Stimulated activated CD4-positive, alpha-beta T cell treated with anti-CD3 and anti-CD28 coated beads, Interleukin-2, amount 100 ng/mL, for 24 hours (primary cell): ENCODE measurements at regions not wholly inside any gene's neighbourhood (a gene's known extent, or its start where the extent isn't known, plus 50 kb on each side); places are given as distances from the start of the nearest gene placed in this dataset.
A peak's percentile ranks its signal among the peaks of the same experiment; 100 is the strongest.

Experiments used
- DNase-seq, 2 donors: peaks; one replicate each; pipeline ENCODE4 v3.0.0-alpha.2; 2020

DNA sequence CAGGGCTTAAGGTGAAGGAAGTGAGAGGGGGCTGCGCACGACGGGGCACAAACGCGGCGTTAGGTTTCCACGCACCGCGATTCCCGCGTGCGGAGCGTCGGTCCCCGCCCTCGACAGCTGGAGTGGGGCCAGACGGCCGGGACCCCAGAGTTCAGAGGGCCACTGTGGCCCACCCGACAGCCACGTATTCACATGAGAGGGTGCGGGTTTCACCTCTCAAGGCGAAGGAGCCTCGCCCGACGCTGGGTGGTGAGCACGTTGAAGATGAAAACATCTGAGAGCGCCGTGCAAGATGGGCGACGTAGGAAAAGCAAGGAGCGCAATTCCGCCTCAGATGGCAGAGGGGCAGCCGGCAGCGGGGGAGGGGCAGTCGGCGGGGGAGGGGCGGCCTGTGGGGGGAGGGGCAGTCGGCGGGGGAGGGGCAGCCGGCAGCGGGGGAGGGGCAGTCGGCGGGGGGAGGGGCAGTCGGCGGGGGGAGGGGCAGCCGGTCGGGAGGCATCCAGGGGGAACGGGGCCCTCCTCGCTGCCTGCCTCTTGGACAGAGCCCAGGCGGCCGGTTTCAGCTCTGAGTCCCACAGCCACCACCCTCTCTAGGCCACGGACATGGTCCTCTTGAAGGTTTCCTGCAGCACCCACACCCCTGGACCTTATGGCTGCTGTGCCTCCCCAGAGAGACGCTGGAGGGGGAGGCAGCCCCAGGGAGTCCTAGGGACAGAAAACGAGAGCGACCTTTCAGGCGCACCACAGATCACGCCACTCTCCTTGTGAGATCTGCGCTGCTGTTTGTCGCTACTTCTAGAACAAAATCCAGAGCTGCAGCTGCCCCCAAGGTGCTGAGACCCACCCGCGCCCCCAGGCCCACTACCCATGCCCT is 113.7 kb downstream of the DLL1 start:
- DNase-seq = peak in 1 of 2 donors; percentile 9

DNA sequence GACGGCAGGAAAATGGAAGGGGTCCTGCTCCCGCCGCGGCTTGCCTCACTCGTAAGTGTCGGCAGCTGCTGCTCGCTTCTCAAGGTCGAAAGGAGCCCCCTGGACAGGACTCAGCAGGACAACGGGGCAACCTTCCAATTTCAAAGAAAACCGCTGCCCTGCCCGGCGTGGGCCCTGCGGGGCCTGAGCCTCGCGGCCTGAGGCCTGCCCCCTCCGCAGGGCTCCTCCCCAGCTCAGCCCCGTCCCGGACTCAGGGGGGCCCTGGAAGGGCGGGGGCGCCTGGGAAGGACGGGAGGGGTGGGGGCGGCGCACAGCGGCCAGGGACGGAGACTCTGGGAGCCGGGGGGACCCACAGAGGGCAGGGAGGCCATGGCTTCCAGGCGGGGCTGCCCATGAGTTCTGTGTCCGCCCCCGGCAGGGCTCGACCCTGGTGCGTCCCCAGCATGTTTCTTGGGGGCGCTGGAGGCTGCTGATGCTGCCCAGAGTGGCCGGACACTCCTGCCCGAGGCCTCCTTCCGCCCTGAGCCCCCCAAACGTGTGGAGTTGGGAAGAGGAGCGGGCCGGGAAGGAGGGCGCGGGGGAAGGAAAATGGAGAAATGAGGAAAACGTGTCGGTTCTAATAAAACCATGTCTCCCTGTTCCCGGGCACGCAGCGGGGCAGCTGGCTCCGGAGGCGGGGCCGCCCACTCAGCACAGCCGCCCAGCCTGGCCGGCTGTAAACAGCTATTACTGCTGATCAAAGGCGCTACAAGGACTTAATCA is 114.6 kb downstream of the DLL1 start:
- no peak for DNase-seq

DNA sequence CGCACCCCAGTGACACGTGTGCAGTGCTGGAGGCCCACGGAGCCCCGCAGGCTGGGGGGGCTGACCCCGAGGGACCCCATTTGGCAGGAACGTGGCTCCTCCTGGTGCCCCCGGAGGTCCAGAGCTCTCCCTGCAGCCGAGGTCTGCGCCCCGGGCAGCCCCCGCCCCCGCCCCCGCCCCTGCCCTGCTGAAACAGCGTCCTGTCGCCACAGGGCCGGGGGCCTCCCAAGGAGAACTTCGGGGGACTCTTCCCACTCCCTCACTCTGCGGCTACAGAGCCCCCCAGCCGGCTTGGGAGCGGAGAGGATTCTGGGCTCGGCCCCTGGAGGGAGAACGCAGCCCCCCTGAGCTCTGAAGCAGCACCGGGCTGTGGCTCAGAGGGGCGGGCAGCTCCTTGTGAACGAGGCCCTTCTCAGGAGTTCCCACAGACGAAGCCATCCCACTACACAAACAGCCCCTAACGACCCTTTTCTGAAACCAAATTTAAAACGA is 115.2 kb downstream of the DLL1 start:
- no peak for DNase-seq

DNA sequence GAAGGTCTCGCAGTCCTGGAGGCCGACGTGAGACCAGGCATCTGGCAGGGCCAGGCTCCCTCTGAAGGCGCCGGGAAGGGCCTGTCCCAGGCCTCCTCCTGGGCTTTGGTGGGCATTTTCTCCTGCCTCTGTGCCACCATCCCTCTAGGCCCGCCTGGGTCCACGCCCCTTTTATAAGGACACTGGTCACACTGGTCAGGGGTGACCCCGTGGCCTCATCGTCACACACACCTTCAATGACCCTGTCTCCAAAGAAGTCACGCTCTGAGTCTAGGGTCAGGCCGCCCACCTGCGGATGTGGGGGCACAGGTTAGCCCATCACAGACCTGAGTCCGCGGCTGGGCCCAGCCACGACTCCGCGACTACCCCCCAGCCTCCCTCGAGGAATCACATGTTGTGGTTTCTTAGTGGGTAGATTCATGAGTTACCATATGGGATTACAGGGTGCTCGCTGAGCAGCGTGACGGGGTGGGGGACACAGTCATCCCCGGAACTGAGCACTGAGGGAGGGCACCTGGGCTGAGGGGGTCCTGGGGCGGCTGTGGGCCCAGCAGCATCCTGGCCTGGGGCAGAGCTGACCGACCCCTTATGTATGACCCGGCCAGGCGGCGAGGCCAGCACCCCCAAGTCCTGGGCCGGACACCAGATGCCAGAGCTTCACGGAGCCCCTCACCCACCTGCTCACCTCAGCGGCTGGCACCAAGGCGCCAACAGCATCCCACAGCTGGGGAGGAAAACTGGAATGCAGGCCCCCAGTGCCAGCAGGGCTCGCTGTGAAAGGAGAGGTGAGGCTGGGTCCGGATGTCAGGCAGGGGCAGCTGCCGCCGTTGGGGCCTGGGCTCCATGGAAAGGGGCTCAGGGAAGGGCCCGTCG is 115.9 kb downstream of the DLL1 start:
- no peak for DNase-seq

DNA sequence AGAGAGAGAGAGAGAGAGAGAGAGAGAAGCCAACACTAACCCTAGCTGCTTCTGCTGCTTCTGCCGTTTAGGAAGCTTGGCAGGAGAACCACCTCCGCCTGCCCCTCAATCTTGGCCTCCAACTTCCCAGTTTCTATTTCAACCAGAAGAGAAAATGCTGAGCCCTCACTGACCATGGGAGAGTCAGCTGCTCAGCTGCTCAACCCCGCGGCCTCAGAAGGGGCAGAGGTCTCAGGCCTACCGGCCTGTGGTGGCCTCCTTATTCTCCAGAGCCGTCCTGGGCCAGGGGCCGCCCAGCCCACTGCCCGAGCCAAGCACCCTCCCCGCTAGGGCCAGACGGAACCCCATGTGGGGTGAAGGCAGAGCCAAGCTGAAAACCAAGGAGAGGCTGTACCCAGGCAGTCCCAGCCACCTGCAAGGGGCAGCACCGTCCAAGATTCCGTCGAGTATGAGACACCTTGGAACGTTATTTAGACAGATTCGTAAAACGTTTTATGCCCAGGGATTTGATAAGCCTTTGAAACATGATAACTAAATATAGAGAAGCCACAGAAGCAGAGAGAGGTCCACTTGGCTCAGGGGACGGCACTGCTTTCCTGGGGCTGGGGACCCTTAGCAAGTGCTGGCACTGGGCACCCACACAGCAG is 116.6 kb downstream of the DLL1 start:
- DNase-seq = no peak

DNA sequence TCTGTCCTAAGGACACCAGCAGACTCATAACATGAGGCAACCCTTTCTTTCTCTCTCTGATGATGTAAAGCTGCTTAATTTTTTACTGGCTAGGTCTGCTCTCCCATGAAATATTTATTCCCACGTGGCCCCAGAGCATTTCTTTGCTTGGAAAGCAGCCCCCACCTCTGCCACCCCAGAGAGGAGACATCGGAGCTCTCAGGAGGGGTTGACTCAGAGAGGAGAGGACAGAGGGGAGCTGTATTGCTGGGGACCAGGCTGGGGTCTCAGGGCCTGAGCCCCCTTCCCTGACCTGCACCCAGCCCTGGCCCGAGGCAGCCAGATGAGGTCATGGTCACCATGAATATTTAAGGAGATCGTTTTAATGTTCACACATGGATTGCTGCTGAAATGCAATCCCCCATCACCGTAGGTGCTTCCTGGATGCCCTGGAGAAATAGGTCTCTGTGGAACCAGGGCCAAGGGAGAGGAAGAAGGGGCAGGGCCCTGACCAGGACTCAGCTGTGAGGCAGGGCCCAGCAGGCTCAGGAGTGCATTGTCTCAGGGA is 117.5 kb downstream of the DLL1 start:
- peak in 1 of 2 donors; percentile 4 for DNase-seq

DNA sequence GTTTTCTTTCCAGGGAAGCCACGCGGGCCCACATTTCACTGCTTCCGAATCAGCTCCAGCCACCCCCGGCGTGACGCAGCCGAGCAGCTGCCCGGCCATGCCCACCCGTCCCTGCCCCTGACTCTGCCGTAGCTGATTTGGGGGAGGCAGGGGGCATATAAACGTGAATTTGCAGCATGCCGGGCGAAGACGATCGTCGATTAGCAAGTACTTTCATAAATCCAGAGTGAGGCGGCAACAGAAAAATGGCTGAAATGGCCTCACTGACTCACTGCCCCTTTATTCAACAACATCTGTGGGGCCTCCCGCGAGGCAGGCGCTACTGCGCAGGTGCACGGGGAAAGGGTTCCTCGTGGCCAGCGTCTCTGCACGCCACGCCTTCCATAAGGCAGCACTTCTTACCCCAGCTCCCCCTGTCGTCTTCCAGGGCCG is 118.0 kb downstream of the DLL1 start:
- DNase-seq = peak in 1 of 2 donors; percentile 8

DNA sequence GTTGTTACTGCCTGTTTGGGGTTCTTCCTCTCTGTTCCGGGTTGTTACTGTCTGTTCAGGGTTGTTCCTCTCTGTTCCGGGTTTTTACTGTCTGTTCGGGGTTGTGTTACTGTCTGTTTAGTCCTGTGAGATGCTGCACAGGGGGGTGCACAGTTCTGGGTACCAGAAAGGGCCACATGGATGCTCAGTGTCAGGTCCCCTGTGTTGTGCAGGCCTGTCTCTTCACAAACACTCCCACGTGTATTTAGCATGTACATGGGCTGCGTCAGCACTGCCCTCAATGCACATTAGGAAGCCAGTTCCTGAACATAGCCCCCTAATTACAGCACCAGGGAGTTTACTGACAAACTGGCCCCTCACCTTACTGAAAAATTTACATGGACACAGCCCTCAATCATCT is 118.5 kb downstream of the DLL1 start:
- peak in 1 of 2 donors; percentile 4 for DNase-seq

DNA sequence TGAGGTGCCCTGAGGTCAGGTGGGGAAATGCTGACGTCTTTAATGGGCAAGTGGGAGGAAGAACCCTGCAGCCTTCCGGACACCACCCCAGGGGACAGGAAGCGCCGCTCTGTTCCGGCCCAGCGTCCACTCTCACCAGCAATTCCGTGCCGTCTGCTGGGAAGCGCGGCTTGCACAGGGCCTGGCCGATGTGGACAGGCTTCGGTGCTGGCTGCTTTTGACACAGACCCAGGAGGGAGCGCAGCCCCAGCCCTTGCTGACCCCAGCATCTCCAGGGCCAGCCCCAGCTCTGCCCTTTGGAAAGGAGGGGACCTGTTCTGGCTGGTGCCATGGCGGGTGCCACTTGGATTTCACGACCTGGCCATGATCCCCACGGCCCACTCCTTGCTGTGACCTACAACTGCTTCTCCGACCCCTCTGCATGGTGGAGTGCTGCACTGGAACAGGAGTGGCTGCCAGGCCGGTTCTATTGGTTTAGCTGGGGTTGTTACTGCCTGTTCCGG is 123.2 kb downstream of the DLL1 start:
- DNase-seq = no peak

DNA sequence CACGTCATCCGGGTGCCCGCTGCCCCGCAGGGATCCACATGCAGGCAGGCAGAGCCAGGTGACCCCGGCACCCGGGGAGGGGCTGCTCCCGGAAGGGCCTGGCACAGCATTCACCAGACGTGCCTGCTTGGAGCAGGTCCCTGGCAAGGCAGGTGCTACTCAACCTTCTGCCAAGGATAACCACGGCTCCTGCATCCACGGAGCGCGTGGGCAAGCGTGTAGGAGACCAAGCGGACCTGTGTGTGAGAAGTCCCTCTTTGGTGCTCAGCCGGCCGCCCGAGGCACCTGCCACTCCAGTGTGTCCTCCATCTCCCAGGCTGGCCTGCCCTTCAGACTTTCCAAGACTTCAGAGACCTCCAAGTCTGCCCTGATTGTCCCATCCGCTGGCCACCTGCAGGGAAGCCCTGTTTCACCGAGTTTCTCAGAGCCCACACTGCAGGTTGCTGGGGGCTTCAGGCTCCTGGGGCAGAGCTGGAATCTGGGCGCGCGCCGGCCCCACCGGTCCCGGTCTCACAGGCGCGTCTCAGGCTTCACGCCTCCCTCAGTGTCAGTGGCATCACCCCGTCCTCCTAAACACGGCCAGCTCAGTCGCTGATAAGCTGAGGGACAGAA is 124.3 kb downstream of the DLL1 start:
- DNase-seq = no peak

DNA sequence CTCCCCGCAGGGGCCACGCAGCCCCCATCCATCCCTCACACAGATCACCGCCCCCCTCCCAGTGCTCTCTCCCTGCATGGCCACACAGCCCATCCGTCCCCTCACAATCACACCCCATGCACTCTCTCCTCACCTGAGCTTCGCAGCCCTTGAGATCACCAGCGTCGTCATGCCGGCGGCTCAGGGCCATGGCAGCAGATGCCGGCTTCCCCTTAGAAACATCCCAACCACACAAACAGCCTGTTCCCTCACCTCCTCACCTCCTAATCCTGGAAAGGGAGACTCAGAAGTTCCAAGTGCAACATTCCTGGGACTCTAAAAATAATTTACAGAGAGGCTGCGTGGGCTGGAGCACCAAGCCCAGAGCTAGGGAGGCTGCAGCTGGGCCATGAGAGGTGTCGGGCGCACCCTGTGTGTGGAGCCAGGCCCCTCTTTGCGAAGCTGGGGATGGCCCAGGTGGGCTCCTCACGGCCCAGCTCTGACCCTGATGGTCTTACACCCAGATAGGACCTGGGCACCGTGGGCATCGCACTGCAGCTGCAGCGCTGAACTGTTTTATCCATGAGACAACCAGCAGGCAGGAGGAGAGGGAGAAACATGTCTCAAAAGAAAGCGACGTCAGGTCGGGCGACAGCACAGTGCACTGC is 125.3 kb downstream of the DLL1 start:
- DNase-seq = no peak

DNA sequence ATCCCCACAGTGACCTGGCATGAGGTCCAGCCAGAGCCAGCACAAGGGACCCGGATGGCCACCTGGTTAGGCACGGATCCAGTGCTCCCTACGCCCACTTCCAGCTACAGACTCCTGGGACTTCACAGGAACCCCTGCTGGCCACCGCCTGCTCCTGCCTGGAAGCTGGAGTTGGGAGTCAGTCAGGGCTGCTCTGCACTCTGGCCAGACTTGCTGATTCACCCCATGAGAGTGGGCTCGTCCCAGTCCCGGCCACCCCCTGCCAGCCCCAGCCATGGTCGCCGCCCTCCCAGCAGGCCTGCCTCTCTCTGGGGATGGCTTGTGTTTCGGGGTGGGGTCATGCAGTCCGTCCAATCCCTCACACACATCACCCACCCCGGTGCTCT is 125.8 kb downstream of the DLL1 start:
- DNase-seq = no peak

DNA sequence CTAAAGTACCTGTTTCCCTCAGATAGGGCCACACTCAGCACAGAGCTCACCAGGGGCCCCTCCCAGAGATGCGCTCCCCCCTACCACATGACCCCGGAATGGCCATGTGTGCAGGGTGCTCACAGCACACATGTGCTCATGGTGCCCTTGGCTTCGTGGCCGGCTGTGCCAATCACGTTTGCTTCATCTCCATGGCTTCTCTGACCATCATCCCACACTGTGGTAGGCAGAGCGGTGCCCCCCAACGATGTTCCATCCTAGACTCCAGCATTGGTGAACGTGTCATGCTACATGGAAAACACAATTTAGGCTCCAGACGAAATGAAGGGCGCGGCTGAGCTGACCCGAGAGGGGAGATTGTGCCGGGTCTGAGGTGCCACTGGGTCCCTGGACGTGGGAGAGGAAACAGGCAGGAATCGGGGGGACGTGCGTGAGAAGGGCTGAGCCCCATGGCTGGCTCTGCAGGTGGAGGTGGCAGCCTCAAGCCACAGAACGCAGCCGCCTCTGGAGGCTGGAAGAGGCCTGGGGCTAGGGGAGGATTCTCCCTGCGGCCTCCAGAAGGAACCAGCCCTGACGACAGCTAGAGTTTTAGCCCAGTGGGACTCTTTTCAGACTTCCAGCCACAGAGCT is 126.5 kb downstream of the DLL1 start:
- DNase-seq = no peak

DNA sequence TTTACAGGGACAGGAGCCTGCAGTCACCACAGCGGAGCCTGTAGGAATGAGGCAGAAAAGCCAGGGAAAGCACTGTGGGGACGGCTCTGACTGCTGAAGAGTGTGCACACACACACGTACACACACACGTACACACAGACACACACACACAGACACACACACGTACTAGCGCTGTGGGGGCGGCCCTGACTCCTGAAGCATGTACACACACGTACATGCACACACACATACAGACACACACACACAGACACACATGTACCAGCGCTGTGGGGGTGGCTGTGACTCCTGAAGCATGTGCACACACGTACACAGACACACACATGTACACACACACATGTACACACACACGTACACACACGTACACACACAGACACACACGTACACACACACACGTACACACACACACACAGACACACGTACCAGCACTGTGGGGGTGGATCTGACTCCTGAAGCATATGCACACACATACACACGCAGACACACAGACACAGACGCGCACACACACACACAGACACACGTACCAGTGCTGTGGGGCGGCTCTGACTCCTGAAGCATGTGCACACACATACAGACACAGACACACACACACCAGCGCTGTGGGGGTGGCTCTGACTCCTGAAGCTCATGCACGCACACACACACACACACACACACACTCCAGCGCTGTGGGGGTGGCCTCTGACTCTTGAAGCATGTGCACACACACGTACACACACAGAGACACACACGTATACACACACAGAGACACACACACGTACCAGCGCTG is 127.3 kb downstream of the DLL1 start:
- no peak for DNase-seq

DNA sequence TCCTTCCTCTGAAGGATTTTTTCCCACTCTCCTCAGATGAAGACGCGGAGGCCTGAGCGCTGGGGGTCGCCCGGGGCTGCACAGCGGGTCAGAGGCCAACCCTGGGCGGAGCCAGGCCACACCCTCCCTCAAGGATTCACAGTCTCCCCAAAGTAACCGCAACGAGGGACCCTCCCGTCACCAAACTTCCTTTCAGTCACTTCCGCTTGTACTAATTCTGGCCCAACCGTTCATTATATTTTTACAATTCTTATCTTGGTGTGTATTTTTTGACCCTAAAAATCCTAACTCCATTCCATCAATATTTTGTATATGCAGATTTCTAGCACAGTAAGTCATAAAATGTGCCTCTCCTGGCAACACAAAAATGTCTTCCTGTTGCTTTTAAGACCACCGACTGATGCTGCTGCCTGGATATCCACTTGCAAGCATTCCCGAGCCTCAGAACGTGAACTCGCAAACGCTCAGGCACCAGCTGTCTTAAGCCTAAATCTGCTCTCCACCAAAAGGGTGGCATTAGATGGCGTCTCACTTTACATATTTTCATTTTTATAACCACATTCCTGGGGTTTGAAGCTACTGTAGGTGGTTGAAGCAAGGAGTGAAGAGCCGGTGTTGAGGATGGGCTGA is 128.0 kb downstream of the DLL1 start:
- DNase-seq = no peak

DNA sequence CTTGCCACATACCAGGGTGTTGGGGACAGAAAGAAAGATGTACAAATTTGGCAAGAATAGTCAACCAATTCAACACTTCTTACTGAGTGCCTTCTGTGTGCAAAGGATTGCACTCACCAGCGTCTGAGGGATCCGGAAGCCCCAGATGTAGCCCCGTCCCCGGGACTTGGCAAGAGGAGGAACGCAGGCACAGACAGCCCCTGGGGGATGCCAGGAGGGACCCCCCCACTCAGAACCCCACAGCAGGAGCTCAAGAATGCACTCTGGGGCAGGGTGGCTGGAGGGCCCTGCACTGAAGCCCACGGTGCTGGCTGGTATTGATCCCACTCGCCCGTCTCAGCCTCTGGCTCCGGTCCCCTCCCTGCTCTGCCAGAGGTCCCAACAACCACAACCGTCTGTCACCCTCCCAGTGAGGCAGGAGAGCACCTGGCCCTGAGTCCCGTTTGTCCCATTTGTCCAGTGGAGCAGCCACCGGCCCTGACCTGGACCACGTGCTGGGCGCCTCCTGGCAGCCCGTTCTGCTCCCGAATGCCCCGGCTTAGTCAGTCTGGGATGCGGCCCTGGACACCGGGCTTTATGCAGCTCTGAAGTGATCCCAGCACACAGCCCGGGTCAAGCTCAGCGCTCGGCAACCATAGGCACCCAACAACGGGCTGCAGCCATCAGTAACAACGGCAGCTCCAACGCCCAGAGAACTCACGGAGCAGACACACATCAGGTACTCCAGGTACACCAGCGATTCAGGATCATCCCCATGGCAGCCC is 128.7 kb downstream of the DLL1 start:
- no peak for DNase-seq

DNA sequence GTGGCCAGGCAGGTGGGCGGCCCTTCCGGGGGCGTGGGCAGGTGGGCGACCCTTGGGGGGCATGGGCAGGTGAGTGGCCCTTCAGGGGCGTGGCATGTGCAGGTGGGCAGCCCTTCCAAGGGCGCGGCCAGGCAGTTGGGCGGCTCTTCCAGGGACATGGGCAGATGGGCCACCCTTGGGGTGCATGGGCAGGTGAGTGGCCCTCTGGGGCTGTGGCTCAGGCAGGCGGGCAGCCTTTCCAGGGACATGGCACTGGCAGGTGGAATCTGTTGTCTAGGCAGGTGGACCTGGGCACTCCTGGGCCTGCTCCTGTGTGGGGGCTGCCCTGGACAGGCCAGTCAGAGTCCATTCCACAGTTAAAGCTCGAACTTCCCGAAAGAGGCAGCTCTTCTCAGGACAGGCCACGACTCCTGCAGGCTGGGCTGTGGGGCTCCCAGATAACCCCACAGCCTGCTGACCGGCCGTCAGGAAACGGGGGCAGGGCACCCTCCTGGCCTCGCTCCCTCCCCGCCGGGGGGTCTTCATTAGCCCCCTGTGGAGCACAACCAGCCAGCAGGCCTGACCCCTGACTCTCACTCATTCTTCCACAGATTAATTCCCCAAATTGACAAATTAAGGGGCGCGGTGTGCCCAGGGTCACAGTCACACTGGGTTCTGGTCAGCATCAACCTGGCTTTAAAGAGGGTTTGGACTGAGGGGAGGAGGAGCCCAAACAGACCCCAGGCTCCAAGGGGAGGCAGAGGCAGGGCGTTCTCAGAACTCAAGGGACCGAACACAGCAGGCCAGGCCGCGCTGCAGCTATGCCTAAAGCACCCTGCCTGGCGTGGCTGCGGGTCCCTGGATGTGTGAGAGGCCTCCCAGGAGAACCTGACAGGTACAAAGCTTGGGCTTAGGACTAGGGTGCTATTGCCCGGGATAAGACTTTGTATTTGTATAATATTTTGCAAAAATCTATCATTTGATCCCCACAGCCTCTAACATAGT is 130.0 kb downstream of the DLL1 start:
- no peak for DNase-seq
